Upper lobe of left lung (tissue), 4 donors: ENCODE measurements at regions not wholly inside any gene's neighbourhood (a gene's known extent, or its start where the extent isn't known, plus 50 kb on each side); places are given as distances from the start of the nearest gene placed in this dataset.
"Not testable (repeated sequence)": the region's sequence is repeated elsewhere in the genome, so short reads cannot be mapped to it uniquely, and the experiment has no call there.

ENCODE experiments used
- CTCF ChIP-seq, 6 experiments: fragments of 450-650 bp in 4 of 6; fragments of 200-600 bp in 2 of 6; sonication (generic) in 2 of 6; IDR thresholded peaks; one replicate each; pipeline ENCODE4 v1.5.1; 2016 to 2019; ENCODE audit warnings: antibody characterized with exemption in 6 of 6
- EP300 ChIP-seq, 4 donors: sonication (generic); formaldehyde crosslinking; IDR thresholded peaks; one replicate each; pipeline ENCODE4 v1.5.1; 2017; ENCODE audit warnings: antibody characterized with exemption in 4 of 4, control low read depth in 2 of 4
- POLR2AphosphoS5 ChIP-seq, 2 donors: sonication (generic); formaldehyde crosslinking; IDR thresholded peaks; one replicate each; pipeline ENCODE4 v1.5.1; 2017; ENCODE audit warnings: antibody characterized with exemption in 2 of 2

- not testable (repeated sequence) for TF ChIP-seq POLR2AphosphoS5, EP300, CTCF (IDR thresholded peaks at IDR 0.05)
Measured at GRCh38 chr6:1156411-1156810, 155.5 kb upstream of the FOXQ1 start.
